T-helper 2 cell treated with Interferon-gamma antibody and Interleukin-4, amounts not matched to agents 5 μg/mL and 100 μg/mL, for 36 hours (primary cell): ENCODE measurements at regions not wholly inside any gene's neighbourhood (a gene's known extent, or its start where the extent isn't known, plus 50 kb on each side); places are given as distances from the start of the nearest gene placed in this dataset.

Experiments
- DNase-seq: peaks from one replicate; pipeline ENCODE4 v3.0.0; 2021; ENCODE audit warnings: low spot score
- H3K27ac Mint-ChIP-seq: one replicate; pipeline ENCODE4 v1.8.0; 2021; ENCODE audit warnings: mild to moderate bottlenecking, mixed read lengths
- H3K27me3 Mint-ChIP-seq: one replicate; pipeline ENCODE4 v1.8.0; 2021; ENCODE audit warnings: low read depth, mixed read lengths
- H3K36me3 Mint-ChIP-seq: one replicate; pipeline ENCODE4 v1.8.0; 2021; ENCODE audit warnings: low read depth, mixed read lengths
- H3K4me1 Mint-ChIP-seq: one replicate; pipeline ENCODE4 v1.8.0; 2021; ENCODE audit warnings: low read depth, mixed read lengths
- H3K4me3 Mint-ChIP-seq: one replicate; pipeline ENCODE4 v1.8.0; 2022; ENCODE audit warnings: mild to moderate bottlenecking, moderate library complexity, mixed read lengths
- H3K9me3 Mint-ChIP-seq: one replicate; pipeline ENCODE4 v1.8.0; 2021; ENCODE audit warnings: mixed read lengths

- no peaks in the 10 kb centered on the region for H3K27me3 Mint-ChIP-seq
- peaks cover 8% of the 10 kb centered on the region for H3K9me3 Mint-ChIP-seq
- H3K36me3 Mint-ChIP-seq, result no peaks in the 10 kb centered on the region
- H3K4me3 Mint-ChIP-seq, result no peak overlapping the region
- no peak for DNase-seq
- H3K27ac Mint-ChIP-seq, result no peak overlapping the region
- H3K4me1 Mint-ChIP-seq, result no peaks in the 10 kb centered on the region
These were observed 257.3 kb upstream of the TCERG1L start for GRCh38 chr10:131568866-131569265.

DNA sequence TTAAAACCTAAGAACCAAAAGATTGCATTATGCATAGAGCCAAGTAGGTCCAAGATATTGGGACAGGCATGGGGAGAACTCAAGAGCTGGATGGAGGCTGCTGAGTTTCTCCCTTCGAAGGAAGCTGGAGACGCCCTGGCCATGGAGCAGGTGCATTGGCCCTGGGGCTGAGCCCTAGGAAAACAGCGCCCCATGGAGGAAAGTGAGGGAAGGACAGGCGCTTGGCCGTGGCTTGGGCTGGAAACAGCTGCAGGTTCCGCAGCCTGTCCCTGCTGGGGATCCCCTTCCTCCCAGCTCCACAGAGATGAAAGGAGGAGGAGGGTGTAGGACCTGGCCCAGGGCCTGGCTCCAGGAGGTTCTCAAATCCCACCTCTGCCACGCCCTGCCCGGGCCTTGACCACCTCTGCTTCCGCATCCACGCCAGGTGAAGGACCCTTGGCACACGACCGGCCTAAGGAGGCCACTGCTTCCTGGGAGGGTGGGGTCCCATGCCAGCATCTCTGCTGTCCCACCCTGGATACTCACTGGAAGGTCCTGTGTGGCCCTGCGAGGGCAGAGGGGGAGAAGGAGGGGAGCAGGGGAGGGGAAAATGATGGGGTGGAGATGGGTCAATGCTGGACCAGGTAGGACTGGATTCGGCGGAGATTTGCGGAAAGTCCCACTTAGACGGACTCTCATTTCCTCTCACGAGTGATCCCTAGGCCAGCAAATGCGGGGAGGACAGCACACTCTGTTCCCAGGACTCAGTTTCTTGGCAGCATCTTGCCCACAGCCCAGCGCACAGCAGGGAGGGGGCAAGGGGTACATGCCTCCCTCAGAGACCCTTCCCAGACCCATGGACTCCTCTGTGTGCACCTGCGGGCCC is 258.6 kb upstream of the TCERG1L start:
- H3K27me3 Mint-ChIP-seq, result no peaks in the 10 kb centered on the region
- peaks cover 3% of the 10 kb centered on the region for H3K9me3 Mint-ChIP-seq
- H3K4me1 Mint-ChIP-seq, result no peaks in the 10 kb centered on the region
- no peak for DNase-seq
- no peak overlapping the region for H3K4me3 Mint-ChIP-seq
- H3K36me3 Mint-ChIP-seq, result no peaks in the 10 kb centered on the region
- no peak overlapping the region for H3K27ac Mint-ChIP-seq

- DNase-seq, result no peak
- no peaks in the 10 kb centered on the region for H3K4me1 Mint-ChIP-seq
- H3K27ac Mint-ChIP-seq, result no peak overlapping the region
- no peaks in the 10 kb centered on the region for H3K36me3 Mint-ChIP-seq
- H3K4me3 Mint-ChIP-seq, result no peak overlapping the region
- H3K9me3 Mint-ChIP-seq, result peaks cover 3% of the 10 kb centered on the region
- no peaks in the 10 kb centered on the region for H3K27me3 Mint-ChIP-seq
These were observed 259.3 kb upstream of the TCERG1L start for GRCh38 chr10:131570716-131571307.

DNA sequence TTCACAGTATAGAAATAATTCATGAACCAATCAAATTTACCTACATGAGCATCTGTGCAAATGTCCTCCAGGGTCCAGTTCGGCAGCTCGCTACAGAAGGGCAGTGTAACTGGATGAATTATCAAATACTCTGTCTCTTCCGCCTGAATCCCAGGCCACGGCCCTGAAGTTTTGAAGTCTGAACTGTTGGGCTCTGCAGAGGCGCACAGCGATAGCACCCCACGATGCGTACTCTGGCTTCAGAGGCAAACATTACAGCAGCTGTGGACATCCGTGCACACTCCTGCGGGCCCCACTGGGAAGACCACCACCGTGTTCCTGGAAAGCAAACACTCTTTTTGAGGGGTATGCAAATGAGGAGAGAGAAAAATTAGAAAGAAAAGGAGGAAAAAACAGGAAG is 259.8 kb upstream of the TCERG1L start:
- Mint-ChIP-seq H3K27ac (no peak overlapping the region), H3K4me1 (no peaks in the 10 kb centered on the region), H3K4me3 (no peak overlapping the region), H3K27me3 (no peaks in the 10 kb centered on the region), H3K36me3 (no peaks in the 10 kb centered on the region), H3K9me3 (no peaks in the 10 kb centered on the region)
- DNase-seq, result no peak

GRCh38 chr10:131571865-131572264 is 260.3 kb upstream of the TCERG1L start:
- DNase-seq, result no peak
- Mint-ChIP-seq H3K9me3 (no peaks in the 10 kb centered on the region), H3K36me3 (no peaks in the 10 kb centered on the region), H3K4me3 (no peak overlapping the region), H3K4me1 (no peaks in the 10 kb centered on the region), H3K27ac (no peak overlapping the region), H3K27me3 (no peaks in the 10 kb centered on the region)

- H3K27me3 Mint-ChIP-seq, result no peaks in the 10 kb centered on the region
- DNase-seq, result no peak
- H3K4me3 Mint-ChIP-seq, result no peak overlapping the region
- no peak overlapping the region for H3K27ac Mint-ChIP-seq
- H3K36me3 Mint-ChIP-seq, result no peaks in the 10 kb centered on the region
- H3K4me1 Mint-ChIP-seq, result no peaks in the 10 kb centered on the region
- no peaks in the 10 kb centered on the region for H3K9me3 Mint-ChIP-seq
These were observed 261.7 kb upstream of the TCERG1L start for GRCh38 chr10:131573256-131573655.

- Mint-ChIP-seq H3K4me3 (no peak overlapping the region), H3K9me3 (no peaks in the 10 kb centered on the region), H3K4me1 (no peaks in the 10 kb centered on the region), H3K36me3 (no peaks in the 10 kb centered on the region), H3K27me3 (no peaks in the 10 kb centered on the region), H3K27ac (no peak overlapping the region)
- DNase-seq, result no peak
These were observed 262.2 kb upstream of the TCERG1L start for GRCh38 chr10:131573707-131574106.

DNA sequence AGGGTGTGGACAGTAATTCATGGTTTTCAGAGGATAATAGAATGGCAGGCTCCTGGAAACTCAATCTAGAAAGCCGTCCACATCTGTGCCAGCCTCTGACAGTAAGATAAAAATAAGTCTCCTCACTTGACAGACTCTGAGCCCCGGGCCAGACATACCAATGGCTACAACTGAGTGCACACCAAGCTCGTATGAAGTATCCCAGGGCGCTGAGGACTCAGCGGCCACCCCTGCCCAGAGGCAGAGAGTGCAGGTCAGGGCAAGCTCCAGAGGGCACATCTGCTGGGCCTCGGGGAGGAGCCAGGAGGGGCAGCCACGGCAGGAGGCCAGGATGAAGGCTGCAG is 262.8 kb upstream of the TCERG1L start:
- no peaks in the 10 kb centered on the region for H3K4me1 Mint-ChIP-seq
- no peak overlapping the region for H3K4me3 Mint-ChIP-seq
- H3K36me3 Mint-ChIP-seq, result no peaks in the 10 kb centered on the region
- no peaks in the 10 kb centered on the region for H3K27me3 Mint-ChIP-seq
- DNase-seq, result no peak
- H3K27ac Mint-ChIP-seq, result no peak overlapping the region
- no peaks in the 10 kb centered on the region for H3K9me3 Mint-ChIP-seq

- Mint-ChIP-seq H3K27me3 (no peaks in the 10 kb centered on the region), H3K4me1 (no peaks in the 10 kb centered on the region), H3K4me3 (no peak overlapping the region), H3K9me3 (no peaks in the 10 kb centered on the region), H3K27ac (no peak overlapping the region), H3K36me3 (no peaks in the 10 kb centered on the region)
- no peak for DNase-seq
These were observed 263.3 kb upstream of the TCERG1L start for GRCh38 chr10:131574707-131575430.

GRCh38 chr10:131575877-131576276 is 264.4 kb upstream of the TCERG1L start:
- H3K9me3 Mint-ChIP-seq, result no peaks in the 10 kb centered on the region
- H3K36me3 Mint-ChIP-seq, result no peaks in the 10 kb centered on the region
- no peak for DNase-seq
- H3K27ac Mint-ChIP-seq, result no peak overlapping the region
- H3K27me3 Mint-ChIP-seq, result no peaks in the 10 kb centered on the region
- no peak overlapping the region for H3K4me3 Mint-ChIP-seq
- no peaks in the 10 kb centered on the region for H3K4me1 Mint-ChIP-seq

- H3K27me3 Mint-ChIP-seq, result no peaks in the 10 kb centered on the region
- H3K27ac Mint-ChIP-seq, result no peak overlapping the region
These were observed 265.0 kb upstream of the TCERG1L start for GRCh38 chr10:131576341-131577177.

DNA sequence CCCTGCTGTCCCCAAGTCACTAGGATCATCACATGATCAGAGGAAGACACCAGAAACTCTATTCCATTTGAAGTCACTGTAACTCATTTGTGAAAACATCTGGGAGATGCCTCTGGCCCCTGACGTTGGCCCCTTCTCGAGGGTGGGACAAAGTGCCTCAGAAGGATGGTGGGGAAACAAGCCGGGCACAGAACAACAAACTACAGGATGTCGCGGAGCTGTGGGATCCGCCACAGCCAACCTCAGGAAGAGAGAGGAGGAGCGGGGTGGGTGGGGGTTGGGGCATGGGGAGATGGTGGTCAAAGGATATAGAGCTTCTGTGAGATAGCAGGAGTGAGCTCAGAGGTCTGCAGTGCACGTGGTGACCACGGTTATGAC is 265.6 kb upstream of the TCERG1L start:
- Mint-ChIP-seq H3K9me3 (no peaks in the 10 kb centered on the region), H3K27ac (no peak overlapping the region), H3K4me3 (no peak overlapping the region), H3K4me1 (no peaks in the 10 kb centered on the region), H3K36me3 (no peaks in the 10 kb centered on the region), H3K27me3 (no peaks in the 10 kb centered on the region)
- no peak for DNase-seq

More at GRCh38 chr10:131576341-131577177, 265.0 kb upstream of the TCERG1L start:
- Mint-ChIP-seq H3K4me1 (no peaks in the 10 kb centered on the region), H3K36me3 (no peaks in the 10 kb centered on the region), H3K9me3 (no peaks in the 10 kb centered on the region), H3K4me3 (no peak overlapping the region)
- DNase-seq, result no peak

DNA sequence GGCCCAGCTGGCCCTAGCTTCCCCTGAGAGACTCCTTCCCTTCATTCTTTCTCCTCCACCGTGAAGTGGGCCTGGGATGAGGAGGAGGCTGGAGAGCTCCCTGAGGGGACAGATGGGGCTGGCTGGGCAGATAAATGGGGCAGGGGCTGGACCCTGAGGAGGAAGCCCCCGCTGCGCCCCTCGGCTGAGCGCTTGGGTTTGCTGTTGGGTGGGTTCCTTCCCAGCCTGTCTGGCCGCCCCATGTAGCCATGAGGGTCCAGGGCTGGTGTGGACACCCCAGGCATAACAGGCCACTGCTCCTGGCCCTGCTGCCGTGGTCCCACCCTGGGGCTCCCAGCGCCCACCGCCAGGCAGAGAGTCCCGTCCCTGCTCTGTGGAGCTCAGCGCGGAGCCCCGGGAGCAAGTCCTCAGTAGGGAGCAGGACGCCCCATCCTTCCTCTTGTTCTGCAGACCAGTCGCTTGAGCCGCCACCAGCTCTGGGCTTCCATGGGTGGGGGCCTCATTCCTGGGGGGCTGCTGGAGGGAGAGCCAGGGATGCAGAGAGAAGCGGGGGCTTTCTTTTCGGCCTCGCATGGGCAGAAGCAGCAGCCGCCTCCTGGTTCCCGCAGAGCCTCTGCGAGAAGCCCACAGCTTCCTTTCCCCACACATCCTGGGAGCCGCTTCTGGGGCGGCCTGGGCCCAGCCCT is 266.4 kb upstream of the TCERG1L start:
- no peak overlapping the region for H3K27ac Mint-ChIP-seq
- no peak for DNase-seq
- no peaks in the 10 kb centered on the region for H3K9me3 Mint-ChIP-seq
- no peak overlapping the region for H3K4me3 Mint-ChIP-seq
- no peaks in the 10 kb centered on the region for H3K4me1 Mint-ChIP-seq
- H3K27me3 Mint-ChIP-seq, result no peaks in the 10 kb centered on the region
- no peaks in the 10 kb centered on the region for H3K36me3 Mint-ChIP-seq
